Thyroid gland (tissue), 4 donors: ENCODE measurements at regions not wholly inside any gene's neighbourhood (a gene's known extent, or its start where the extent isn't known, plus 50 kb on each side); places are given as distances from the start of the nearest gene placed in this dataset.
"Not testable (repeated sequence)": the region's sequence is repeated elsewhere in the genome, so short reads cannot be mapped to it uniquely, and the experiment has no call there.

Experiments
- CTCF ChIP-seq, 6 experiments: fragments of 200-600 bp in 3 of 6; fragments of 450-650 bp in 3 of 6; sonication (generic) in 3 of 6; IDR thresholded peaks; one replicate each; pipeline ENCODE4 v1.5.1; 2016 to 2019; ENCODE audit warnings: antibody characterized with exemption in 6 of 6, mild to moderate bottlenecking in 2 of 6, inconsistent platforms in 1 of 6, moderate library complexity in 1 of 6
- POLR2A ChIP-seq, 2 donors: fragments of 450-650 bp; IDR thresholded peaks; one replicate each; pipeline ENCODE4 v1.6.1; 2017; ENCODE audit warnings: antibody characterized with exemption in 2 of 2, mild to moderate bottlenecking in 2 of 2, moderate library complexity in 1 of 2

DNA sequence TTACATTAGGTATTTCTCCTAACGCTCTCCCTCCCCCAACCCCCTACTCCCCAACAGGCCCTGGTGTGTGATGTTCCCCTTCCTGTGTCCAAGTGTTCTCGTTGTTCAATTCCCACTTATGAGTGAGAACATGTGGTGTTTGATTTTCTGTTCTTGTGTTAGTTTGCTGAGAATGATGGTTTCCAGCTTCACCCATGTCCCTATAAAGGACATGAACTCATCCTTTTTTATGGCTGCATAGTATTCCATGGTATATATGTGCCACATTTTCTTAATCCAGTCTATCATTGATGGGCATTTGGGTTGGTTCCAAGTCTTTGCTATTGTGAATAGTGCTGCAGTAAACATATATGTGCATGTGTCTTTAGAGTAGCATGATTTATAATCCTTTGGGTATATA lies 162.1 kb upstream of the DLX2 start:
- TF ChIP-seq CTCF, POLR2A (IDR thresholded peaks at IDR 0.05): not testable (repeated sequence)
